GM18867 (cell line): ENCODE measurements at regions not wholly inside any gene's neighbourhood (a gene's known extent, or its start where the extent isn't known, plus 50 kb on each side); places are given as distances from the start of the nearest gene placed in this dataset.

Experiments
- ATAC-seq: cut with Tn5 transposase; IDR thresholded peaks from one replicate; pipeline ENCODE4 v1.9.1; 2021; ENCODE audit warnings: mild to moderate bottlenecking, moderate library complexity; ENCODE audit not compliant: unreplicated experiment

DNA sequence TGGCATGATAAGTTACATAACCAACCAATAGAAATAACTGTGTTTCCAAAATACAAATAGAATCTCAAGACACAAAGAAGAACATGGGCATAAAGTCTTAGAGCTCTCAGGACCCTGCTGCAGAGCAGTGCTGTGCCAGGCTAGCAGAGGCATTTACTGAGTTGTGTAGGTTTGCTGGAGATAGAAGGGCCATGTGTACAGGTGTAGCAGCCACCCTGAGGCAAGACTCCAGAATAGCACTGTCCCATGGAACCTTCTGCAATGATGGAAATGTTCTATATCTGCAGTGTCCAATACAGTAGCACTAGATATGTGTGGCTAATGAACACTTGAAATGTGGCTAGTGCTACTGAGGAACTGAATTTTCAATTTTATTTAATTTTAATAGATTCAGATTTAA is 267.0 kb upstream of the UMPS start:
- ATAC-seq, result no peak

DNA sequence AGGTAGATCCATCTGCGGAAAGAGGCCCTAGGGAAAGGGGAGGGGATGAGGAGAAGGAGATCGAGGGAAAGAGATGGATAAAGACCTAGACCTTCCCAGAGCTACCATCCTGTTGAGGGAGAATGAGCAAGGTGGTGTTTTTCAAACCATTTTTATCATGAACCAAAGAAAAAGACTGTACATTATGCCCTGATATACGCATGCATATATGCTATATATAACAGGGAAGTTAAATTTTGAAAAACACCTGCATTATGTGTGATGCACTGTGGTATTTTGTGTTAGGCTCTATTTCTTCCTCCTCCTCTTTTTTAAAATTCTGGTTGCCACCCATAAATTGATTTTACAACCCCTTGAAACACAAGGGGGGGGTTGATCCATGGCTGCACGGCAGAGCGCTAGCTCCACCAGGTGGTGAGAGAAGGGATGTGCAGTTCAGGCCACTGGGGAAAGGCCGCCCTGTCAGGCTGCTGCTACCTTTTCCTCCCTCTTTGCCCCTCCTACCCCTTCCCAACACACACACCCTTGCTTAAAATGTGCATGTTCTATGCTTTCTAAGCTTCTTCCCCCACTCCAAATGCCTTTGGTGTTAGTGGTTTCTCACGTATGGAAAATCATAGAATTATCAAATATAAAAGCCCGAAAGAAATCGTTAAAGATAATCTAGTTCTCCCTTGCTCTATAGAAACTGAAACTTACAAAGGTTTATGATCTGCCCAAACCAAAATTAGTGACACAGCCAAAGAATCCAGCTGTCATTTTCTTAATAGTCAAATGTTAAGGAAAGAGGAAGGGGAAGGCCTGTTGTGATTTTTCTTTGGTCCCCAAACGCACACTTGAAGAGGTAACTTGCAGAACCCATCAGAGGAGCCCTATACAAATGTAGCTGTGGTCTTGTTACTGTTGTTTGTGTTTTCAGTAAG is 262.0 kb upstream of the UMPS start:
- ATAC-seq, result no peak

- ATAC-seq, result no peak
Measured at GRCh38 chr3:124469555-124469954, 260.7 kb upstream of the UMPS start.

- no peak for ATAC-seq
Measured at GRCh38 chr3:124478830-124479229, 251.4 kb upstream of the UMPS start.

- ATAC-seq, result no peak
Measured at GRCh38 chr3:124483915-124484470, 246.3 kb upstream of the UMPS start.

- no peak for ATAC-seq
Measured at GRCh38 chr3:124486324-124486723, 243.9 kb upstream of the UMPS start.

GRCh38 chr3:124489506-124489905 is 240.7 kb upstream of the UMPS start:
- ATAC-seq, result no peak

DNA sequence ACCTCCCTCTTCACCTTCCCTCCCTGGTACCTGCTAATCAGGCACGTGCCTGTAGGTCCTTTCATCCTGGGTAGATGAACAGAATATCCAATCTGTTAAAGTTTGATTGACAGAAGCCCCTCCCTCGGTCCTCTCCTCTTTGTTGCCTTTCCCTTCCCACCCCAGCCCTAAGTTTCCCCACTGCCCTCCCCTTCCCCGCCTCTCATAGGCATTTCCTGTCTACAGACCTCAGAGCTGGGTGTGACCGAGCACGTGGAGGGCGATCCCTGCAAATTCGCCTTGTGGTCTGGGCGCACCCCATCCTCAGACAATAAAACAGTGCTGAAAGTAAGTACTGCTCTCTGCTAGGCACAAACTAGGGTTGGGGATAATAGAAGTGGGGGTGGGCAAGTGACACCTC is 239.2 kb upstream of the UMPS start:
- ATAC-seq, result no peak

DNA sequence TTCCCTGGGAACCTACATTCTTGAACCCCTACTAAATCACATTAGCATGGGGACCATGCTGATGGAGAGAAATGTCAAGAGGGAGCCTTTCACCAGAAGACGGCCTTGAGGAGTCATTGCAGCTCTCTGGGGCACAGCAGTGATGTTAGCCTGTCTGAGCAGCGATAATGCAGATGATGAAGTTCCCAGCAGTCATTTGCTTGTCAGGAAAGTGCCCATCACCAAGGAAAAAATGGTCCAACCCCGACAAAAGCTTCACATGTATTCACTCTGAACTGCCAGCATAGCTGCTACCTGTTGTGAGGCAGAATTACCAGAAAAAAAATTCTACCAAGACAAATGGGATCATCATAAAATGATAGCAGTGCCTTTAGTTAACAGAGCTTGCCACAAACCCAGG is 238.4 kb upstream of the UMPS start:
- ATAC-seq, result no peak

GRCh38 chr3:124492824-124493223 is 237.4 kb upstream of the UMPS start:
- ATAC-seq, result no peak

- no peak for ATAC-seq
Measured at GRCh38 chr3:124496061-124496460, 234.2 kb upstream of the UMPS start.

- ATAC-seq, result no peak
Measured at GRCh38 chr3:124497487-124497886, 232.8 kb upstream of the UMPS start.

GRCh38 chr3:124498891-124499290 is 231.4 kb upstream of the UMPS start:
- no peak for ATAC-seq

GRCh38 chr3:124504332-124505059 is 225.8 kb upstream of the UMPS start:
- ATAC-seq, result no peak

GRCh38 chr3:124509884-124510283 is 220.4 kb upstream of the UMPS start:
- ATAC-seq, result no peak

DNA sequence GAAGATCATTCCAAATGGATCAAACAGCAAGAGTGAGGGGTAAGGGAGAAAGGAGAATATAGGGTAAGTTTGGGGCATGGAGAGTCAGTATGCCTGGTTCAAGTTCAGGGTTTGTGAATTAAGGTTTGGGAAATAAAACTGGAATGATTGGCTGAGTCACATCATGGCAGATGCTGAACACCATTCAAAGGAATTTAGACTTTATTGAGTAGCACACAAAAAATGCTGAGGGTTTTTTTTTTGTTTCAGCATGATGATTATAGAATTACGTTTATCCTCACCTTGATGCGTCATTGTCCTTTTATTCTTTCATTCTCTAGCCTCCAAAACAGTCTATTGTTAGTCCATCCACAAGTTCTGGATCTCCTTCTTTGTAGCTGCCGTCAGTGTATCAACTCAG is 220.0 kb upstream of the UMPS start:
- no peak for ATAC-seq

DNA sequence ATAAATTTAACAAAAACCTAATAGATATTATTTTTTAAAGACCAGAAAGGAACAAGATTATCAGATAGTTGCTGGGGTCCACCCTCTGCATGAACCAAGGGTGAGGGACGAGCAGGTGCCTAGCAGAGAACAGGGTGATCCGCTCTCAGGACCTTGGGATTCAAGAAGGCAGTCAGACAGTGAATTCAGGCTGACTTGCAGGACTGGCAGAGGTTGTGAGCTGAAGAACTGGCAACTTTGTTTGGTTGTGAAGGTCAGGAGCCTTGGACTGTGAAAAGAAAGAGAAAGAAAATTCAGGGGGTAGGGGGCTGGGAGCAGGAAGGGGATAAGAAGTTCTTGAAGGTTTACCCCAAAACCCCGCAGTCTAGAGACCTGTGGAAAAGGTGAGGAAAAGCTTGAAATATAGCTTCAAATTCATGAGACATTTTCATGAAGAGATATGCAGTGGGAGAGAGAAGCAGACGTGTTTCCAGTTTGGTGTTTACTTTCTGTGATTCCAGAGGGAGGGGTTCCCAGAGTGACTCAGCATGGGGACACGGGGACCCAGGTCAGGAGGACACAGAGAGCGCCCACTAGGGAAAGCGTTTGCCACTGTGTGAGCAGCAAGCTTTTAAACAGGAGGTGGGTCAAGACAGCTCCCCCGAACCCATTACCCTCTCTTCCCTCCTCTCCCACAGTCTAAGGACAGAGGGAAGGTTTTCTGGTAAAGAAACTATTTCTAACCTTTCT is 217.2 kb upstream of the UMPS start:
- ATAC-seq, result no peak

DNA sequence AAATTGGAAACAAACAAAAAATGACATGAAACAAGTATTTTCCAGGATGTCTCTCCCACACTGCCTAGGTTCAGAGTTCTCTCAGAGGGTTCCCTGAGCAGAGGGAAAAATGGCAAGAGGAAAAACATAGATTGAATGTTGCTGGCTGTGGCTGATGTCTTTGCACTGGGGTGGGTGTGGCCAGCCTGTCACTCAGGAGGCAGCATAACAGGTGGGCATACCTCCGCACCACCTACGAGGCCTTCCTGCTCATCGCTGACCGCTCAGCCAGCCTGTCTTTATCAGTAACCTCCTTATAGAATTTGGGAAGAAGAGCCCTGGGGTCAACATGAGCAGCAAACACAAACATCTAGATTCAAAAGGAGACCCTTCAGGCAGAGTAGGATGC is 216.6 kb upstream of the UMPS start:
- ATAC-seq, result no peak

DNA sequence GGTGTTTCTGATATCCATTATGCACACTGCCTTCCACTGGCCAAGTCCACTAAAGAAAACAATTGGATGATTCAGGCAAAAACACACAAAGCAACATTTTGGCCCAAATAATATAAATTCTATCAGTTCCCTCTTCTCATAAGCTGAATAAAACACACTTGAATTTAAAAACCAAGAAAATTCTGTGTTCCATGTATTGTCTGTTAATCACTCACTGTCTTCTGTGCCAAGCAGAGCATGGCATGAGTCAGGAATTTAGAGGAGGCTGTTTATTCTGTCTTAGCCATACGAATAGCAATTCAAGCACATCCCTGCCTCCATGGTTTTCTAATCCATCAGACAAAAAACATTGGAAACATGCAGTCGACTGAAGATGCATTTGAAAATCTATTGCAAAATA is 215.6 kb upstream of the UMPS start:
- ATAC-seq, result no peak

DNA sequence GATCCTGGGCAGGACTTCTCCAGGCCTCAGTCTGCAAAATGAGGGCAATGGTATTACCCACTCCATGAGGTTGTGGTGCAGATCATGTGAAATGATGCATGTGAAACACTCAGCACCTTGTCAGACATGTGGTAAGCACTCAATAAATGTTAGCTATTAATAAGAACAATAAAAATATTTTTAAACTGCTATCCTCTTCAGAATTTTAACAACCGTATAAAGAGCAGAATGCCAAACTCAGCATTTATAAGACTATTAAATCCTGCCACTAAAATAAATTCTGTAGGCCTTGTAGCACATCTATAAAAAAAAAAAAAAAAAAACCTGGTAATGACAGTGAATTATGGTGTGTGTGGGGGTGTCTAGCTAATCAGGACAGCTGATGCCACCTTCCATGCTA is 213.9 kb upstream of the UMPS start:
- no peak for ATAC-seq

- ATAC-seq, result no peak
Measured at GRCh38 chr3:124517306-124517705, 212.9 kb upstream of the UMPS start.
